ENCODE measurements at regions not wholly inside any gene's neighbourhood (a gene's known extent, or its start where the extent isn't known, plus 50 kb on each side); places are given as distances from the start of the nearest gene placed in this dataset.

GRCh38 chr10:45197816-45198485 lies 117.5 kb downstream of the OR13A1 start:
- TF ChIP-seq CTCF (IDR thresholded peaks at IDR 0.05) (no peak), POLR2A (IDR thresholded peaks at IDR 0.05) (no peak)
